NCI-H146 (cell line): ENCODE measurements at regions not wholly inside any gene's neighbourhood (a gene's known extent, or its start where the extent isn't known, plus 50 kb on each side); places are given as distances from the start of the nearest gene placed in this dataset.
"Not testable (repeated sequence)": the region's sequence is repeated elsewhere in the genome, so short reads cannot be mapped to it uniquely, and the experiment has no call there.

Experiments
- DNase-seq: peaks from one replicate; lab custom pipeline; 2025; lab: John Stamatoyannopoulos, UW

- not testable (repeated sequence) for DNase-seq
These were observed 164.5 kb upstream of the CCZ1B start for GRCh38 chr7:6990426-6991152.

- DNase-seq: peak; percentile 48
These were observed 165.1 kb upstream of the CCZ1B start for GRCh38 chr7:6991169-6991611.

- DNase-seq: not testable (repeated sequence)
These were observed 165.6 kb upstream of the CCZ1B start for GRCh38 chr7:6991686-6992085.

DNA sequence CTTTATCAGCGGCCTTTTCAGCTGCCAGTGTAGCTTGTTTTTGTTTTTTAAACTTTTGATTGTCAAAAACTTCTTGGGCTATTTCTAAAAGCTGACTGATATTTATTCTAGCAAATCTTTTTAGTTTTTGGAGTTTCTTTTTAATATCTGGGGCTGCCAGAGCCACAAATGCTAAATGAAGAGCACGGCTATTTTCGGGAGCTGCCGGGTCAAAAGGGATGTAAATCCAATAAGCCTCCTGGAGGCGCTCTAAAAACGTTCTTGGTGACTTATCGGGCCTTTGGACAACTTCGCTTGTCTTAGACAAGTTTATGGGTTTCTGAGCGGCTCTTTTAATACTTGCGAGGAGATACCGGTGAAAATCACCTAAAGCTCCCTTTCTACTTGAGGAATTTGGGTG is 166.1 kb upstream of the CCZ1B start:
- DNase-seq: not testable (repeated sequence)

DNA sequence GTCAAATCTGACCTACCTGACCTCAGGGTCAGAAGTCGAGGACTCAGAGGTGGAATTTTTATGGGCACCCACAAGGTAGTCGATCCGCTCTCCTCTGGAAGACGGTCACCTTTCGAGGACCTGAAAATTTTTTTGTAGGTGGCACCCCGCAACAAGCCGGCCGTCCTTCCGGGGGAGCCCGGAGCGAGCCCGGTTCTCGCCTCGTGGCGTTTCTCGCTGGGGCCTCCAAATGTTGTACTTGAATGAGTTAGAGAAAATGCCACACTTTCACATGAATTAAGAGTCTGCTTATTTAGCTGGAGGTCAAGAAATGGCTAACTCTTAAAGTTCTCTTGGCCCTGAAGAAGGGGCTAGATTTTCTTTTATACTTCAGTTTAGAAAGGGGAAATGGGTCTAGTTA is 169.0 kb upstream of the CCZ1B start:
- not testable (repeated sequence) for DNase-seq

- not testable (repeated sequence) for DNase-seq
These were observed 169.6 kb upstream of the CCZ1B start for GRCh38 chr7:6995493-6996289.

GRCh38 chr7:6999067-6999666 is 173.1 kb upstream of the CCZ1B start:
- DNase-seq: not testable (repeated sequence)

DNA sequence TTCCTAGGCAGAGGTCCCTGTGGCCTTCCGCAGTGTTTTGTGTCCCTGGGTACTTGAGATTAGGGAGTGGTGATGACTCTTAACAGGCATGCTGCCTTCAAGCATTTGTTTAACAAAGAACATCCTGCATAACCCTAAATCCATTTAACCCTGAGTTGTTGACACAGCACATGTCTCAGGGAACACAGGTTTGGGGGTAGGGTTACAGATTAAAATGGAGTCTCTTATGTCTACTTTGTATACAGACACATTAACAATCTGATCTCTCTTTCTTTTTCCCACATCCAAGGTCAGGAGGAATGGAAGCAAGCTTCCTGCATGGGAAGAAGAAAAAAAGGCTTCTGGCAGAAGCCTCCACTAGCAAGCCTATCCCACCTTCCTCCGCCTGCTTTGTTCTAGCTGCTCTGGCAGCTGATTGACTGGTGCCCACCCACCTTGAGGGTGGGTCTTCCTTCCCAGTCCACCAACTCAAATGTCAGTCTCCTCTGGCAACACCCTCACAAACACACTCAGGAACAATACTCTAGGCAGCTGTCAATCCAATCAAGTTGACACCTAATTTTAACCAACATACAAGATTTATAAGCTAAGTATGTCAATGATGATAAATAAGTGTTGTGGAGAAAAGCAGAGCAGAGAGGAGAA is 176.5 kb upstream of the CCZ1B start:
- no peak for DNase-seq

DNA sequence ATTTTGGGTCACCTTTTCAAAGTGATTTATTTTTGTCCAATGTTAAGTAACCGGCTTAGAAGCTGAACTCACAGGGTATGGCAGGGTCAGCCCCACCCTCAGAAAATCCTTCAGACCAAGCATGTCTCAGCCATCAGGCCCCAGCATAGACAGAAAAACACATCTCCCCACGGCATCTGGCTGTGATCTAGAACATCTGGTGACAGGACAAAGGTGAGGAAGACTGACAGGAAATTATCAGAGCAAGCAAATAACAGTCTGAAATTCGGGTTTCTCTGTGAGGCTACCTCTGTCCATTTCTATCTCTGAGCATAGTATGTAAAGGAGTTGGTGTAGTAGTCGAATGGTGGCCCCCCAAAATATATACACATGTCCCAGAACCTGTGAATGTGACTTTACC is 177.0 kb upstream of the C1GALT1 start:
- no peak for DNase-seq

DNA sequence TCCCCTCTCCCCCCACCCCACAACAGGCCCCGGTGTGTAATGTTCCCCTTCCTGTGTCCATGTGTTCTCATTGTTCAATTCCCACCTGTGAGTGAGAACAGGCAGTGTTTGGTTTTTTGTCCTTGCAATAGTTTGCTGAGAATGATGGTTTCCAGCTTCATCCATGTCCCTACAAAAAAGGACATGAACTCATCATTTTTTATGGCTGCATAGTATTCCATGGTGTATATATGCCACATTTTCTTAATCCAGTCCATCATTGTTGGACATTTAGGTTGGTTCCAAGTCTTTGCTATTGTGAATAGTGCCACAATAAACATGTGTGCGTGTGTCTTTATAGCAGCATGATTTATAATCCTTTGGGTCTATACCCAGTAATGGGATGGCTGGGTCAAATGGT is 176.4 kb upstream of the C1GALT1 start:
- DNase-seq: not testable (repeated sequence)

GRCh38 chr7:7011241-7011640 is 171.1 kb upstream of the C1GALT1 start:
- DNase-seq: not testable (repeated sequence)

DNA sequence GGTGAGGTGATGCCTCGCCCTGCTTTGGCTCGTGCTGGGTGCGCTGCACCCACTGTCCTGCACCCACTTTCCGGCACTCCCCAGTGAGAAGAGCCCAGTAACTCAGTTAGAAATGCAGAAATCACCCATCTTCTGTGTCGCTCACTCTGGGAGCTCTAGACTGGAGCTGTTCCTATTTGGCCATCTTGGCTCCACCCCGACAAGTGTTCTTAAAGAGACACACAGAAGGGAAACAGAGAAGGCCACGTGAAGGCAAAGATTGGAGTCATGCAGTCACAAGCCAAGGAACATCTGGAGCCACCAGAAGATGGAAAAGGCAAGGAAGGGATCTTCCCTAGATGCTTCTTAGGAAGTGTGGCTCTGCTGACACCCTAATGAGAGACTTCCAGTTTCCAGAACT is 170.6 kb upstream of the C1GALT1 start:
- not testable (repeated sequence) for DNase-seq

- no peak for DNase-seq
These were observed 167.3 kb upstream of the C1GALT1 start for GRCh38 chr7:7014827-7015595.

- DNase-seq: no peak
These were observed 164.6 kb upstream of the C1GALT1 start for GRCh38 chr7:7017707-7018280.

- no peak for DNase-seq
These were observed 164.1 kb upstream of the C1GALT1 start for GRCh38 chr7:7018290-7018689.

DNA sequence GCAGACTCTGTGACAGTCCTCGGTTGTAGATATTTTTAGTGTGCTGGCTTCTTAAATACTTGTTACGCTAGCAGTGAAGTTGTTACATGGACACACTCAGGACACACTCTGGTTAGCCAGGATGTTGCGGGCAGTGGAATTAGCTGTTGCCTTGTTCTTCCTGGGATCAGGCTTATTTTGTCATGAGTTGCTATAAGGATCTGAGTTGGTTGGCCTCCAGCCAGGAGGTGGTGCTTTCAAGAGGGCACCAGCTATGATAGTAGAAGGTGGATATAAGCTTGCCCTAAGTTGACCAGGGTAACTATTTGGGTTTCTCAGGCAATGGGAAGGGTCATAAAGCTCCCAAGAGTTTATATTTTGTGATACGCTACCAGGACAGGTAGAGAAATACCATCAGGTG is 150.1 kb upstream of the C1GALT1 start:
- DNase-seq: no peak

DNA sequence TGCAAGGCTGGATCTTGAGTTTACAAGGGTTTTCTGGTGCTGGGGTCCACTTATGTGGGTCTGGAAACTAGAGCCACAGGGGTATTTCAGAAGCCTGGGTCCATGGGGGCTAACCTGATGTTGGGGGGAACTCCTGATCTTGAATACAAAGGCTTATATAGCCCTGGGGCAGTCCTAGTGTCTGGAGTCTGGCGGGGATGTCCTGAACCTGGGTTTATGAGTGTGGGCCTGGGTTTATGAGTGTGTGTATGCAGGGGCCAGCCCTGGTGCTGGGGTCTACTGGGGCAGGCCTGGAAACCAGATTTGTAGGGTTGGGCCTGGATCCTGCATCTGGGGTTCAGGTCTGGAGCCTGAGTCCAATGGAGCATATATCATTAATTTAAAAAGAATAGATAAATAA is 146.5 kb upstream of the C1GALT1 start:
- no peak for DNase-seq

DNA sequence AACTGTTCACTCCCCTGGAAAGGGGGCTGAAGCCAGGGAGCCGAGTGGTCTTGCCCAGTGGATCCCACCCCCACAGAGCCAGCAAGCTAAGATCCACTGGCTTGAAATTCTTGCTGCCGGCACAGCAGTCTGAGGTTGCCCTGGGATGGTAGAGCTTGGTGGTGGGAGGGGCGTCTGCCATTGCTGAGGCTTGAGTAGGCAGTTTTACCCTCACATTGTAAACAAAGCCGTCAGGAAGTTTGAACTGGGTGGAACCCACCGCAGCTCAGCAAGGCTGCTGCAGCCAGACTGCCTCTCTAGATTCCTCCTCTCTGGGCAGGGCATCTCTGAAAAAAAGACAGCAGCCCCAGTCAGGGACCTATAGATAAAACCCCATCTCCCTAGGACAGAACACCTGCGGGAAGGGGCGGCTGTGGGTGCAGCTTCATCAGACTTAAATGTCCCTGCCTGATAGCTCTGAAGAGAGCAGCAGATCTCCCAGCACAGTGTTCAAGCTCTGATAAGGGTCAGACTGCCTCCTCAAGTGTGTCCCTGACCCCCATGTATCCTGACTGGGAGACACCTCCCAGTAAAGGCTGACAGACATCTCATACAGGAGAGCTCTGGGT is 140.0 kb upstream of the C1GALT1 start:
- DNase-seq: peak; percentile 1

DNA sequence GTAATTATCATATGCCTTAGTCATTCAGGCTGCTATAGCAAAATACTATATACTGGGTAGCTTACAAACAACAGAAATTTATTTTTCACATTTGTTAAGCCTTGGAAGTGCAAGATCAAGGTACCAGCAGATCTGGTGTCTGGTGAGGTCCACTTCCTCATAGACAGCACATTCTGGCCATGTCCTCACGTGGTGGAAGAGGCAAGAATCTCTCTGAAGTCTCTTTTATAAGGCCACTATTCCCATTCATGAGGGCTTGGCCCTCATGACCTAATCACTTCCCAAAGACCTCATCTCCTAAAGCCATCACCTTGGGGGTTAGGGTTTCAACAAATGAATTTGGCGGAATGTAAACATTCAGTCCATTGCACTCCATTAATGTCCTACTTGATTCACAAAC is 137.5 kb upstream of the C1GALT1 start:
- DNase-seq: no peak

DNA sequence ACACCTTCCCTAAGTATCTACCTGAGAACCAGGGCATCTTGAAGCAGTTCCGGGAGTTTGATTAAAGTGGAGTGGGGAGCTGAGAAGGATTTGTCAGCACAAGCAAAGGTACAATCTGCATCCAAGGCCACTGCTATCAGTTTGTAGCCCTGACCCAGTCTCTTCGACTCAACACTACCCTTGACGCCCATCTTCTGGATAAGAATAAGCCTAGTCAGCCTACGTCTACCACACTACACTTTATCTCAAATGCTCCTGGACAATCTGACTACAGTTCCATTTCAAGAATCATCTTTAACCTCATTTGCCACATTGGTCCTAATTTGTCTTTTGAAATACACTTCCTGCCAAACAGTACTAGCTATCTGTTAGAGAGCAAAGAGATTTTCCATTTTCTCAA is 134.1 kb upstream of the C1GALT1 start:
- no peak for DNase-seq
